HG03571 (cell line): ENCODE measurements at regions not wholly inside any gene's neighbourhood (a gene's known extent, or its start where the extent isn't known, plus 50 kb on each side); places are given as distances from the start of the nearest gene placed in this dataset.
"Not testable (repeated sequence)": the region's sequence is repeated elsewhere in the genome, so short reads cannot be mapped to it uniquely, and the experiment has no call there.

Source experiments
- ATAC-seq: cut with Tn5 transposase; IDR thresholded peaks from one replicate; pipeline ENCODE4 v1.9.1; 2021; ENCODE audit not compliant: unreplicated experiment

DNA sequence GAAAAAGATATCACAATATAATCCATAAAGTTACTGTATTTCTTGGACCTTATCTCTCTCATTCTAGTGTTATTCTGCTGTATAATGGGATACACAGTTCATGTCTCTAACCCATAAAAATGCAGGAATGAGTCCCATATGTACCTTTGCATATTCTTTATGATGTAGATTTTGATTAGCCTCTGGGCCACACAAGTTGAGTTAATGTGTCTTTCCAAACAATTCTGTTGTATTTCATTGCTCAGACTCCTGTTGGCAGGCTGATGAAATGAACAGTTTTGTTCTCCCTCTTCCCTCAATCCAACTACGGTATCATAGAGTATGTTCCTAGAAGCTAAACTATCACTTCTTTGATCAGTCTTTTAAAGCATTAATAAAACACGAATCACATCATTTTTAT is 113.2 kb upstream of the SATB2 start:
- no peak for ATAC-seq

- no peak for ATAC-seq
These were observed 111.6 kb upstream of the SATB2 start for GRCh38 chr2:199569336-199569735.

- no peak for ATAC-seq
These were observed 100.4 kb upstream of the SATB2 start for GRCh38 chr2:199558156-199558555.

DNA sequence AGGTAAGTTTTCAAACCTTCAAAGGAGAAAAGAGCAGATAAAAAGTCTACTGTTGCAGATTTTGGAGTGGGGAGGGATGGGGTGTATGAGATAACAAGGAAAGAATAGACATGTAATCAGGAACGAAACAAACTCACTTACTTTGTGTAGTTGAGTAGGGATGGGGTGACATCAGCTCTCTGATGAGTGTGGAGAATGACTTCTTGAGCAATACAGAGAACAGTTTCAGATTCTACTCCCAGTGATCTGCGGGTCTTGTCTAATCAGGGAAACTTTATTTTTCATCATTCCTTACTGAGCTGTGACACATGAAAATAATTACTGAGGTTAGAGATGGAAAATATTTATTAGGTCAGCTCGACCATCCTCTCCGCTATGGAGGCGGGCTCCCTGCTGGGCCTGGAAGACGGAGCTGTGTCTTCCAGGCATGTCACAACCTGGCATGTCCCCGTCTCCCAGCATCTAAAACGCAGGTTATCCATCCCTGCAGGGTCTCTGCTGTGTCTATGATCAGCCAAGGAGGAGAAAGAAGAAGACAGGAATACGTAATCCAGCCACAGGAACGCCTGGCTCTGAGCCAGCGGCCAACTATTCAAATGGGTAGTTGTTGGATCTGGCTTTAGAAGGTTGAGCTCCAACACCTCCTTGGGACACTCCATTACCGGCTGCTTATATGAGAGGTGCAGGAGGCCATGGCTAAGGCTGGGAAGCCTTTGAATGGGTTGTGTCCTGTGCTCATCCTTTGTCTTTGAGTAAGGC is 99.0 kb upstream of the SATB2 start:
- ATAC-seq: no peak

DNA sequence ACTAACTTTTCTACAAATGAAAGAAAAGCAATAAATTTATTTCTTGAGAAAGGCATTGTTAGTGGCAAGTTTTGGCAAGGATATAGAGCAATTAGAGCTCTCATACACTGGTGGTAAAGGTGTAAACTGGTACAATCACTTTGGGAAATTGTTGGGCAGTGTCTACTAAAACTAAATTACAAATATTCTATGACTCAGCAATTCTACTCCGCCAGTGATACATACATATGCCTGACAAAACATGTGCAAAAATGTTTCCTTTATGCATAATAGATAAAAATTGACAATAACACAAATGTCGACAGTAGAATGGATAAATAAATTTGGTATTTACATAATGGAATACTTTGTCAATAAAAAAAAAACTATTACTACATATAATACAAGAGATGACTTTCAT is 96.3 kb upstream of the SATB2 start:
- no peak for ATAC-seq

DNA sequence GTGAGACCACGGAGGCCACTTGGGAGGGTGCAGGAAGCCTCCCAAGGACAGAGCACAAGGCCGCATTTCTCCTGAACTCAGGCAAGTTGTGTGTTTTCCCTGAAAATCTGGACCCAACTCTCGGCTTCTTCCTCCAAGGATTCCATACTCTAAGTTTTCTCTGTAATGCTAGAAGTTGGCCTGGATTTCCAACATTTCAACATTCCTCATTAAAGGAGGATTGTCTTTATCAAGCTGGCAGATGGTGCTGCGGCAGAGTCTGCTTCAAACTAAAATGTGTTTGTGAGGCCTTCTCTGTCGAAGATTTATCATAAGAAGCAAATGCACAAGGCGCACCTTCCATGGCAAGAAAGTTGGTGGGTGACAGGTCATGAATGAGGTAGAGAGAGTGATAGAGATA is 94.4 kb upstream of the SATB2 start:
- no peak for ATAC-seq

DNA sequence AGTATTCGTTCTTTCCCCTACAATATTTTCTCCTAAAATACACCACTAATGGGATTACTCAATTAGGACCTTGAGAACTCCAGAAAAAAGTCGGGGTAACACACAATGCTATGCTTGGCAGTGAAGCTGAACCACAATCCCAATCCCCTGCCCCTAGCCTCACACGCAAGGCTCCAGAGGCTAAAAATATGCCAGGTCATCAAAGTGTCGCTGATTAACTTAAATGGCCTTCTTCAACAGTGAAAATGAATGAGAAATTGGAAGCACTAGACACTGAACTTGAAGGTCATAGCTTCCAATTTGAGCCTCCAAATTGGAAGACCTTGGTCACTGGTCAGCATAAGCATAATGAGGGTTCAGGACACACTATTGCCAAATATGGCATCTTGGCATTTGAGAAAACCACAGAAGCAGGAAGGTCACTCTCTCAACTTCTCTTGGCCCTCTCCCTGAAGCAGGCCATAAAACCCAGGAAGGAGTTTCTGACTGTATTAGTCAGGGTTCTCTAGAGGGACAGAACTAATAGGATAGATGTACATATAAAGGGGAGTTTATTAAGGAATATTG is 86.0 kb upstream of the SATB2 start:
- ATAC-seq: no peak

- no peak for ATAC-seq
These were observed 77.9 kb upstream of the SATB2 start for GRCh38 chr2:199535445-199536177.

- not testable (repeated sequence) for ATAC-seq
These were observed 76.1 kb upstream of the SATB2 start for GRCh38 chr2:199533873-199534272.

- ATAC-seq: no peak
These were observed 69.3 kb upstream of the SATB2 start for GRCh38 chr2:199527071-199527470.

DNA sequence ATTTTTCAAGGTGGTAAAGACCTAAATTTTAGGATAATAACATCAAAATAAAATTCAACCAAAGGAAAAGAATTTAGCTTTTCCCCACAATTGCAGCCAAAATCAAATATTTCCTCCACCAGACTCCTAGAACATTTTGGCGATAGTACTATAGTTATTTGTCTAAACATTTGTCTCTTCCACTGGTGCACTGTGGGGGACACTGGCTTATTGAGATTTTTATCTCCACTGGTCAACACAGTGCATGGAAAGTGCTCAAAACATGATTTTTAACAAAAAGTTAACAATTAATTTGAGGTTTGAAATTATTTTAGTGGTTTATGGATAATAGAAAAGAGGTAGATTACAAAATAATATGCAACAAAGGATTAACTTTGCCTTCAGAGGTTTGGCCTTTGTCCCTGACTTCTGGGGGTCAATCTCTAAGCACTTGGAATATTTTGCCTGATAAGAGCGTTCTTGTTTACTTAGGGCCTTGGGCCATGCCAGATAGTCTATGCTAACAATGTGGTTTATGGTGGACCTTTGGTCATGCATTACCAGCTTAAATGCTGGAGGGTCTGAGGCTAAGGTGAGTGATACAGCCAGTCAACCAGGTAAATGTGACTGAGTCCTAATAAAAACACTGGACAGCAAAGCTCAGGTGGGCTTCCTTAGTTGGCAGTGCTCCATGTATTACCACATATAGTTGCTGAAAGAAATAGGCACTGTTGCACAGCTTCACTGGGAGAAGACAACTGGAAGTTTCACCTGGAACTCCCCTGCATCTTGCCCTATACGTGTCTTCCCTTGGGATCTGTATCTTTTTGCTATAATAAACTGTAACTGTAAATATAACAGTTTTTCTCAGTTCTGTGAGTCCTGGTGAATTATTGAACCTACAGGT is 67.2 kb upstream of the SATB2 start:
- ATAC-seq: no peak

GRCh38 chr2:199509403-199509802 is 51.7 kb upstream of the SATB2 start:
- peak; percentile 69 for ATAC-seq
